AG04449 (cell line): ENCODE measurements at regions not wholly inside any gene's neighbourhood (a gene's known extent, or its start where the extent isn't known, plus 50 kb on each side); places are given as distances from the start of the nearest gene placed in this dataset.

Experiments
- CTCF ChIA-PET: fragments of 350-600 bp; formaldehyde crosslinking; extraction: SDS; loops from one replicate; lab custom pipeline; 2021; ENCODE audit warnings: antibody characterized with exemption; lab: Yijun Ruan, JAX
- POLR2A ChIA-PET: fragments of 400-600, 350-600 bp; formaldehyde crosslinking; extraction: SDS; loops from one replicate; lab custom pipeline; 2020; ENCODE audit warnings: antibody characterized with exemption, inconsistent platforms; lab: Yijun Ruan, JAX
- DNase-seq: peaks from one replicate; pipeline ENCODE4 v3.0.0-alpha.2; 2010; ENCODE audit warnings: low read depth, low spot score
- H3K4me3 ChIP-seq: 2 replicates; pipeline ENCODE4 v1.5.1; 2011; ENCODE audit warnings: low read depth, mild to moderate bottlenecking, control low read depth, low read length
- TF ChIP-seq, protein P1 (sequence below): IDR thresholded peaks from one replicate; pipeline ENCODE4 v1.5.1; 2011; ENCODE audit warnings: mild to moderate bottlenecking, moderate library complexity, low read length, control low read depth, inconsistent platforms; ENCODE audit not compliant: insufficient read depth; ENCODE audit errors: missing control alignments

- ChIA-PET POLR2A (no interaction called here), CTCF (no interaction called here)
- TF ChIP-seq, protein P1, sequence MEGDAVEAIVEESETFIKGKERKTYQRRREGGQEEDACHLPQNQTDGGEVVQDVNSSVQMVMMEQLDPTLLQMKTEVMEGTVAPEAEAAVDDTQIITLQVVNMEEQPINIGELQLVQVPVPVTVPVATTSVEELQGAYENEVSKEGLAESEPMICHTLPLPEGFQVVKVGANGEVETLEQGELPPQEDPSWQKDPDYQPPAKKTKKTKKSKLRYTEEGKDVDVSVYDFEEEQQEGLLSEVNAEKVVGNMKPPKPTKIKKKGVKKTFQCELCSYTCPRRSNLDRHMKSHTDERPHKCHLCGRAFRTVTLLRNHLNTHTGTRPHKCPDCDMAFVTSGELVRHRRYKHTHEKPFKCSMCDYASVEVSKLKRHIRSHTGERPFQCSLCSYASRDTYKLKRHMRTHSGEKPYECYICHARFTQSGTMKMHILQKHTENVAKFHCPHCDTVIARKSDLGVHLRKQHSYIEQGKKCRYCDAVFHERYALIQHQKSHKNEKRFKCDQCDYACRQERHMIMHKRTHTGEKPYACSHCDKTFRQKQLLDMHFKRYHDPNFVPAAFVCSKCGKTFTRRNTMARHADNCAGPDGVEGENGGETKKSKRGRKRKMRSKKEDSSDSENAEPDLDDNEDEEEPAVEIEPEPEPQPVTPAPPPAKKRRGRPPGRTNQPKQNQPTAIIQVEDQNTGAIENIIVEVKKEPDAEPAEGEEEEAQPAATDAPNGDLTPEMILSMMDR, result no peak
- no peak for DNase-seq
- no peak overlapping the region for H3K4me3 ChIP-seq
Observed at GRCh38 chr14:34198096-34198495, 247.2 kb upstream of the EGLN3 start.

DNA sequence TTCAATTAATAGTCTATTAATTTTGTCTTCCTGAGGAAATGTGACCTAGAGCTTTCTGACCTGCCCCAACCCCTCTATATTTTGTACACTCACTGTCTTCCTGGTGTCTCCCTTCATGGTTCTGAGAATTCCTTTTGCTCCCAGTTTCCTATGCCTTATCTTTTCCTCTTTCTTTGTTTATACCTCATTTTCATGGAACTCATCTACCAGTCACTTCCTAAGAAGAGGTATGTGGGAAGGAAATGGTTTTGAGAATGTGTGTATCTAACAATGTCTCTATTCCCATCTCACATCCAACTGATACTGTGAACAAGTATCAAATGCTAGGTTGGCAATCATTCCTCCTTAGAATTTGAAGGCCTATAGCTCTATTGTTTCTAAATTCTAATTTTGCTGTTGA is 245.1 kb upstream of the EGLN3 start:
- no peak overlapping the region for H3K4me3 ChIP-seq
- TF ChIP-seq, protein P1, result no peak
- no peak for DNase-seq
- POLR2A ChIA-PET, result no interaction called here
- CTCF ChIA-PET, result no interaction called here

- no peak for DNase-seq
- no peak overlapping the region for H3K4me3 ChIP-seq
- ChIA-PET POLR2A (no interaction called here), CTCF (interaction anchor here (0.7 kb wide), 1 partner anchor 10 kb away, joined by 4 read pairs; no protein-coding TSS in a partner anchor)
- TF ChIP-seq, protein P1, result no peak
Observed at GRCh38 chr14:34190717-34191116, 239.8 kb upstream of the EGLN3 start.

- CTCF ChIA-PET, result interaction anchor here (0.7 kb wide), 1 partner anchor 10 kb away, joined by 4 read pairs; no protein-coding TSS in a partner anchor
- DNase-seq, result no peak
- POLR2A ChIA-PET, result no interaction called here
- no peak overlapping the region for H3K4me3 ChIP-seq
- TF ChIP-seq, protein P1, result no peak
Observed at GRCh38 chr14:34189866-34190265, 239.0 kb upstream of the EGLN3 start.

GRCh38 chr14:34187519-34188044 is 236.7 kb upstream of the EGLN3 start:
- ChIA-PET POLR2A (no interaction called here), CTCF (no interaction called here)
- H3K4me3 ChIP-seq, result no peak overlapping the region
- TF ChIP-seq, protein P1, result no peak
- DNase-seq, result no peak

DNA sequence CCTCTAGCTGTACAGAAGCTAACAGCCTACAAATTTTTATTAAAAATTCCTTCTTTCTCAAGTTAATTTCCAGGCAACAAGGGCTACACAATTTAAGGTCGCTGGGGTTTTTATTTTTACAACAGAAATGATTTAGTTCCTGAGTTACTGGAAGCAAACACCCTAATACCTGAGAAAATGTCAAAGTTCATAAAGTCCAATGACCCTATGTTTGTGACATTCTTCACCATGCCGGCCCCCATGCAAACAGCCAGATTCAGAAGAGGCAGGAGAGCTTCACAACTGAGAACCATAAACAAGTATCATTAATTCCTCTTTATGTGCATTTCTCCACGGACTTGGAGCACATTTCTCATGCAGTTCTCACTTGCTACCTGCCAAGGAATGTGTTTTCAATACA is 236.2 kb upstream of the EGLN3 start:
- CTCF ChIA-PET, result no interaction called here
- TF ChIP-seq, protein P1, result no peak
- no peak overlapping the region for H3K4me3 ChIP-seq
- no peak for DNase-seq
- POLR2A ChIA-PET, result no interaction called here
